ENCODE measurements at regions not wholly inside any gene's neighbourhood (a gene's known extent, or its start where the extent isn't known, plus 50 kb on each side); places are given as distances from the start of the nearest gene placed in this dataset.
A peak's percentile ranks its signal among the peaks of the same experiment; 100 is the strongest.
"Not testable (repeated sequence)": the region's sequence is repeated elsewhere in the genome, so short reads cannot be mapped to it uniquely, and the experiment has no call there.

DNA sequence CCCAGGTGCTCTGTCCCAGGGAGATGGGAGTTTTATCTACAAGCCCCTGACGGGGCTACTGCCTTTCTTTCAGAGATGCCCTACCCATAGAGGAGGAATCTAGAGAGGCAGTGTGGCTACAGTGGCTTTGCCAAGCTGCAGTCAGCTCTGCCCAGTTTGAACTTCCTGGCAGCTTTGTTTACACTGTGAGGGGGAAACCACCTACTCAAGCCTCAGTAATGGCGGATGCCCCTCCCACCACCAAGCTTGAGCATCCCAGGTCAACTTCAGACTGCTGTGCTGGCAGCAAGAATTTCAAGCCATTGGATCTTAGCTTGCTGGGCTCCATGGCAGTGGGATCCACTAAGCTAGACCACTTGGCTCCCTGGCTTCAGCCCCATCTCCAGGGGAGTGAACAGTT is 53.1 kb upstream of the TMEM252 start:
- not testable (repeated sequence) for DNase-seq

DNA sequence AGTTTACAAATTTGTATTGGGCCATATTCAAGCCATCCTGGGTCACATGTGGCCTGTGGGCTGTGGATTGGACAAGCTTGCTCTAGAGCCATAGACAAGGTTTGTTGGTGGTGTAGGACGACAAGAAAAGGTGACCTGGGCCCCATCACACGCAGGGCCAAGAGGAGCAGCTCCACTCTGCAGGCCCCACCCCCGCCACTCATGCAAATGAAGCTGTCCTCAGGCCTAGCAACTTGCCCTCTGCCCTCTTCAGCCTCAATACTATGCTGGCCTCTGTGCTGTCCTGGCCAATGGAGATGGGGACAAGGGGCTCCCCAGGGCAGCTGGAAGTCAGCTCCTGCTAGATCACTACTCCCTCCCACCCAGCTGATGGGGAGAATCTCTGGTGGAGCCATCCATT is 55.2 kb upstream of the TMEM252 start:
- DNase-seq: no peak

DNA sequence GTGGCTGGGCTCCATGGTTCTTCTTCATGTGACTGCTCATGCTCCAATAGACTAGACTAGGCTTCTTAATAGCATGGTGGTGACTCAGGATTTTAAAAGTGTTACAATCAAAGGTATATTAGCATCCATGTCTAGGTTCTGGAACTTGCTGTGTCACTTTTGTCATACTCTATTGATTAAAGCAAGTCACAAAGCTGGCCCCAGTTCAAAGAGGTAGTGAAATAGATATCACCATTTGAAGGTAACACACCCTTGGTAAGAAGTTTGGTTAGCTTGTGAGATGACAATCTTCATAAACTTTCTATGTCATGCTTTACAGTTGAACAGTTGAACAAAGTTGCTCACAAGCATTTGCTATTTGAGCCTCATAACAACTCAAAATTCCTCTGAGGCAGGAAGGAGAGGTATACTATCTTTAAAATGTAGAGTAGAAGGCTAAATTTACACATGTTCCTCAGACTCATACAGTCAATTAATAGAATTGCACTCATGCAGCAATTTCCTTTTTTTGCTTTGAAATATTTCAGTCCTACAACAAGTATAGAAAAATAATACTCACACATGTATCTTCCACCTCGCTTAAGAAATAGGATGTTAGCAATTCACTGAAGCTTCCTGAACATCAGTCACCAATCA is 56.8 kb upstream of the TMEM252 start:
- DNase-seq: peak; percentile 23

DNA sequence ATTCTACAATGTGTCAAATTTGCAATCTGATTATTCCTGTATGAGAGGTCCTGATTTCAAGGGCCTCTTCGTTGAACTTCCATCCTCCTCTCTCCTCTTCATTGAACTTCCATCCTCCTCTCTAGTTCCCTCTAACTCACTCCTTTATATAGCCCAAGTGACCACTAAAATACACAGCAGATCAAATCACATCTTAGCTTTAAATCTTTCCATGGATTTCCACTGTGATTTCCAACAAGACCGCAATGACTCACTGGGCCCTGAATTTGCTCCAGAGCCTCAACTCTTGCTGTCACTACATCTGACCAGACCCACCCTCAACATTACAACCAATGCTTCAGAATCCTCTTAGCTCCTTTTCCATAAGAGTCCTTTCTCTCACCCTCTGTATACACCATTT is 59.1 kb upstream of the TMEM252 start:
- no peak for DNase-seq

DNA sequence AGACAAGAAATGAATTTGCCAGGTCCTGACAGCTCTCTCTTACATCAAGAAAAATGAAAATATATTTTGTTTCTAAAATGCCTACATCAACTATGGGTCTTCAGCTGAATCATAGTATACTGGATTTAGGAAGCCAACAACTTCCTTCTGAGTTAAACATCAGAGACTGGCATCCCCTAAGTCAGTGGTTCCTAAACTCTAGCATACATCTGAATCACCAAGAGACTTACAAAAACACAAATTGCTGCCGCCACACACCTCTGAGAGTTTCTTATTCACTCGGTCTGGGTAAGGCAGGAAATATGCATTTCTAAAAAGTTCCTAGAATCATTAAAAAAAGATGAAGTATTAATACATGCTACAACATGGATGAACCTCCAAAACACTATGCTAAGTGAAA is 60.4 kb upstream of the TMEM252 start:
- no peak for DNase-seq

DNA sequence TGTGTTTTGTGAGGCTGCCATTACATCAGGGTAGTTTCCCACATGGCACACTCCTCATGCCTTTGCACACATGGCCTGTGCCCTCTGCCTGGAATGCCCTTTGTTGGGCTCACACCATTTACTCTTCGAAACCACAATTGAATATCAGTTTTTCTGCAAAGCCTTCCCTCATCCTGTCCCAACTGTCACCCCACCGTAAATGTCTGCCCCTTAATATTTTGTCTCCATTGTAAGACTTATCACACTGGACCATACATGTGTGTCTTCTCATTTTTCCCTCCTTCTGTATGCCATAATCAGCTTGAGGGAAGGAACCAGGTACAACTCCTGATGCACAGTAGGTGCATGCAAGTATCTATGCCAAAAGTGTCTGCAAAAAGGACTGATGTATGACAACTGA is 62.7 kb upstream of the TMEM252 start:
- DNase-seq: peak; percentile 77

DNA sequence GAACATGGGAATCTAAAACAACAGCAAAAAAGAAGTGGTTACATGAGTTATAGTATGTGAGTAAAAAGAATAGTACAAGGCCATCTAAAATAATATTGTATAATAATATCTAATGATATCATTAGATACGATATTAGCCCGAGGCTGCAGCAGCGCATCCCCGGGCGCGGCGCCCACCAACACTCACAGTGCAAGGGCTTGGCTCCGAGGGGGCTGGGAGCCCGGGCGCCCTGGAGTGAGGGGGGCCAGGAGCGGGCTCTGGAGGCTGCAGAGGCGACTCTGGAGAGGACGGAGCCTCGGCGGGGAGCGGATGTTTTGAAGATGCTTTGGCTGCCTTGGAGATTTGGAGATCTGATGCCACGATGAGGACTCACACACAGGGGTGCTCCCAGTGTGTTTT is 68.1 kb upstream of the TMEM252 start:
- DNase-seq: no peak

DNA sequence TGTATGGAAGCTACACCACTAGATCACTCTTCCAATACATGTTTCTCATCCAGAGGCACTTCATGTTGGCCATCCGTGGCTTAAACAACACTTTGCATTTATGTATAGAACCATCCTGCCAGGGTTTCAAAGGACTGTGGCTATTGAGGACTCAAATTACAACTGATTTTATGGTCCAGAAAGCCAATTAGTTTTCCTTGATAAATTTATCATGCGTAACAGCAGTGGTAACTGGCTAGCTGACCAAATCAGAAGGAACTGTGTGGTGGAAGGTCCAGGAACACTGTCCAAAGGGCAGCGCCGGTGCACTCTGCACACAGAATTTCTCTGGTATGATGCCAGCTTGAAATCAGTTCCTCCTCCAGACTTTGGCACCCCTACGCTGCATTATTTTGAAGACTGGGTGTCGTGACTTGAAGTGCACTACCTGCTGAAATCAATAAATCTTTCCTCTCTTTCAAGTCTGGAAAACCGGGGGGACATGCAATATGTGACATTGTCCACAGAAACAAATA is 69.3 kb upstream of the TMEM252 start:
- DNase-seq: no peak

DNA sequence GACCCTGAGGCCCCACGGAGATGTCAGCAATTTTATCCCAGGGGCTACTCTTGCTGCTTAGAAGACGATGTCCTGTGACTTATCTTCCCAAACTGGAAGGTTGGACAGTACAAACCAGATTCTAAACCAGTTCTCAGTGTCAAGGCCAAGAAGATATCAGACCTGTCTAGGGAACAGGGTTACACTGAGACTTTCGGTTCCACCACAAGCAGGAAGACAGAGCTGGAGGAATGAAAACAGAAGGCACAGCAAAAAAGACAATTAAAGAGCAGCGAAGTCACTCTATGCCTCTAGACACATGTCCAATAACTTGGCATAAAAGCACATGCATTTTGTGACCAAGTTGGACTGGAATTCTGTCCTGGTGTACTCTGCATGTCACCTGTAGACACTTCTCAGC is 73.4 kb upstream of the TMEM252 start:
- DNase-seq: no peak

DNA sequence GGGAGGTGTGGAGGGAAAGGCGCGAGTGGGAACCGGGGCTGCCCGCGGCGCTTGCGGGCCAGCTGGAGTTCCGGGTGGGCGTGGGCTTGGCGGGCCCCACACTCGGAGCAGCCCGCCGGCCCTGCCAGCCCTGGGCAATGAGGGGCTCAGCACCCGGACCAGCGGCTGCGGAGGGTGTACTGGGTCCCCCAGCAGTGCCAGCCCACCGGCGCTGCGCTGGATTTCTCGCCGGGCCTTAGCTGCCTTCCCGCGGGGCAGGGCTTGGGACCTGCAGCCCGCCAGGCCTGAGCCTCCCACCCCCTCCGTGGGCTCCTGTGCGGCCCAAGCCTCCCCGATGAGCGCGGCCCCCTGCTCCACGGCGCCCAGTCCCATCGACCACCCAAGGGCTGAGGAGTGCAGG is 76.3 kb upstream of the TMEM252 start:
- DNase-seq: not testable (repeated sequence)

DNA sequence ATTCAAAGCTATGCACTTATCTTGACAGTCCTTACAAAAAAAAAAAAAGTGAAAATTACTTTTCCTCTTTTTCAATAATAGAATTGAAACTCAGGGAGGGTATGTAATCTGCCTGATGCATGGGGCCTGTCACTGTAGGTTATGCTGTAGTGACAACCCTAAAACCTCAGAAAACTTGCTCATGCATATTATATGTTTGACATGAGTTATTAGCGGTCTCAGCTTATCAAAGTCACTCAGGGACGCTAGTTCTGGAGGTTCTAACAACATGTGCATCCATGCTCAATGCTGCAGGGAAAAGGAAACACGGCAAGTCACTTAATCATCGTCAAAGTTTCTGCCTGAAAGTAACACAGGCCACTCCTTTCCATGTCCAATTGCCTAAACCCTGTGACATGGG is 78.4 kb upstream of the TMEM252 start:
- peak; percentile 35 for DNase-seq

DNA sequence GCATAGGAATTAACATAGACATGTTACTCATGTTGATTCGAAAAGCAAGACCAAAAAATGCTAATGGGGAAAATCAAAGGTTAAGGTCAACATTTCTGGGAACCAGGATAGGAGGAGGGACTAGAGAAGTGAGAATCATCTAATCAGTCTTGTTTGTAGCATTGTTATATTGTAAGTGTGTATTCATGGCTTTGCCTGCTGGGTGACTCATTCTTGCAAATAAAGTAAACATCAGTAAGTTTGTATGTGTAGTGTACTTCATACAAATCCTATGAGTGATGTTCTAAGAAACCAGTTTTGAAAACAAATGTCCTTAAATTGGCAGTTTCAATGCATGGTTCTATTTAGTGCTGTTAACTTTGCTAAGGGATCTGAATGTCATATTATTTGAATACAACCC is 79.0 kb upstream of the TMEM252 start:
- no peak for DNase-seq

DNA sequence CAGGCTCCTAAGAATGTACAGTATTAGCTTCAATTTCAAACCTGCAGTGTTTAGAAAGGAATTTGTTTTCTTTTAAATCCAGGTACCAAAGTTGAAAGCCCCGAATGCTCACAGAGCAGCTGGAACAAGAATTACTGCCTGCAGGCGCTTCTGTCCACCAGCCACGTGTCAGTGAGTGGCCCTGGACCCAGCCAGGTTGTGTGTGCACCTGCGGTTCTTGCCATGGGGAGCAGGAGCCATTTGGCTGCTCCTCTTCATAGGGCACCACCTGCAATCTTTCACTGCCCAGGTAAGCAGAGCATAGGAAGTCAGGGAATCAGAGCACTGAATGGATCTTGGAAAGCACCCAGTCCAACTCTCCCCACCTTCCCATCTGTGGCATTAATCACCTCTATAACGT is 79.5 kb upstream of the PIP5K1B start:
- no peak for DNase-seq

DNA sequence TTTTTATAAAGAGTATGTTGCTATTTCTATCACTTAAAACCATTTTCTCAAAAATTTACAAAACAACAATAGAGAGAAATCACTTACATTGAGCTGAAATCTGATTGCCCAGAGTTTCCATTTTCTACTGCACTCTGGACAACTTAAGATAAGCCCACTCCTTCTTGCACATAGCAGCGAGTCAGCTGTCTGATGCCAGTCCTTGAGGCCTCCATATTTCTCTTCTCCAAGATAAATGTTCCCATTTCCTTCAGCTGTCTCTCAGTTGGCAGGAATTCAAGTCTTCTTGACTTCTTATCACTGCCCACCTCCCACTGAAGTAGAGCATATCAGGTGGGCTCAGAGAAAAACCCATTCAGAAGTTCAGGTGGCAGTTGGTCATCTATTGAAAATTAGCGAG is 78.5 kb upstream of the PIP5K1B start:
- peak; percentile 68 for DNase-seq

DNA sequence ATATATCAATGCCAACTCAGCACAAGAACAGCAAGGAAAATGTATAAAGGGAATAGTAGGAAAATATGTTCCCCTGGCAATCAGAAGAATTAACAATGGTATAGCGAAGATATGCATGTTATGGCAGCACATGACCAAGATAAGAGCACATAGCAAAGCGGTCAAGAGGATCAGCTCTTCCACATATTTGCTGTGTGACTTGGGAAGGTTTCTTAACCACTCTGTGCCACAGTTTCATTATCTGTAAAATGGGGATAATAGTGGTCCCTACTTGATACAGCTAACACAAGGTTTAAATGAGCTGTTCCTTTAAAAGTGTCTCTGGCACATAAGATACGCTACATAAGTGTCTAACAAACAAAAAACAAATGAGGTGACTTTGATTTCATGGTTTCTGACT is 77.9 kb upstream of the PIP5K1B start:
- no peak for DNase-seq

DNA sequence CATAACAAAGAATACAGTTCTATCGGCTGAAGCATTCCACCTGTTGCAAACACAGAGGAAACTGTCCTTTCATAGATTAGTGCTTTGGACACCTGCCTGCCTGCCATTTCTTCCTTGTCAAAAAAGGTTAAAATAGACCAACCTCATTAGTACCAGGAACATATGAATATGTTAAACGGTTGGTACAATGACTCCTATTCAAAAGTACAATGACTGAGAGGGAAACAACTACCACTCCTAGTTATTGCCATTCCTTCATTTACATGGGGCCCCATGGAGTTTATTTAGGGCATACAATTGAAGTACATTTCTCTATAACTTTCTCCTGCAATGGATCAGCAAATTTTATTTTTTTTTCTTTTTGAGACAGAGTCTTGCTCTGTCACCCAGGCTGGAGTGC is 77.4 kb upstream of the PIP5K1B start:
- DNase-seq: no peak

DNA sequence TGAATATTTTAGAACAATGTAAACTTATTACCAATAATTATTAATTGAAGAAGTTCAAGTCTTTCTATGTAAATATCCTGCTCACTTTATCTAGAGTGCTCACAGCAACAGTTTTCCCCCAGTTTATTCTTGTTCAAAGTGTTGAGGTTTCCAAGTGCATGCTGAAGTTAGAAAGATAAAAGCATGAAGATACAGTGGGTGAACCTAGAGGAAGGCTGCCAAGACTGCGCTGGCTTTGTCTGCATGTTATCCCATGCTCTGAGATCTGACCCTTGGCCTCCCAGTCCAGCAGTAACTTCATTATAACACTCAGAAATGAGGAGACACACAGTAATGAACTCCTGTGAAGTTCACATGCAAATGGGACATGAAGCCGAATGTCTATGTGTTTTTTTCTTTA is 76.0 kb upstream of the PIP5K1B start:
- DNase-seq: peak; percentile 89

DNA sequence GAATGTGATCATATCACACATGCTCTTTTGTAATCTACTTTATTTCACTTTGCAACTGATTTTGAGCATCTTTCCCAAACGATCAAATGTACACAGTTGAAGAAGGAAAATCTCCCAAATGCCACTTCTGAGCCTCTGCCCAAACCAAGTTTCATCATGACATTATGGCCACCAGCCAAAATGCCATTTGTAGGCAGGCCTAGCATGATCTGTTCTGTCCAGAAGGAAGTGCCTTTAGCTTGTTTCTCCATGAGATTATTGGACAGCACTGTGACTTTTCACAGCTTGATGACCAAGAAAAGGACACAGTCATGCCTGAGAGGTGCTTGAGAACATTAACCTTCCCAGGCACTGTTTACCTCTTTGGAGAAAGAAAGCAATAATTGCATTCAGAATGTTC is 73.2 kb upstream of the PIP5K1B start:
- DNase-seq: peak; percentile 35

DNA sequence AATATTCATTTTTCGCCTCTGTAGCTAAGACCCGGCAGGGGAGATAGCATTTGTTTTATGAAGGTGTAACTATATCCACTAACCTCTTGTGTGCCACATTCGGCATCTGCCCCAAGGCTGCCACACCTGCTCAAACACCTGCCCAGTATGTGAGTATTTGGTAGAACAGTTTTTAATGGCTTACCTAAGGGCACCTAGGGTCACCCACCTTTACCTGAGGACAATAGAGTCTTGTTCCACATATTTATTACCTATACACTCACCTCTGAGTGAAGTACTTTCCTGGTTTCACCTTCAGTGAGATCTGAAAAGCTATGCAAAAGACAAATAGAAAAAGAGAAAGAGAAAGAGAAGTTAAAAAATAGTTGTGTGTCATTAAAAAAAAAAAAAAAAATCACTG is 68.0 kb upstream of the PIP5K1B start:
- no peak for DNase-seq

DNA sequence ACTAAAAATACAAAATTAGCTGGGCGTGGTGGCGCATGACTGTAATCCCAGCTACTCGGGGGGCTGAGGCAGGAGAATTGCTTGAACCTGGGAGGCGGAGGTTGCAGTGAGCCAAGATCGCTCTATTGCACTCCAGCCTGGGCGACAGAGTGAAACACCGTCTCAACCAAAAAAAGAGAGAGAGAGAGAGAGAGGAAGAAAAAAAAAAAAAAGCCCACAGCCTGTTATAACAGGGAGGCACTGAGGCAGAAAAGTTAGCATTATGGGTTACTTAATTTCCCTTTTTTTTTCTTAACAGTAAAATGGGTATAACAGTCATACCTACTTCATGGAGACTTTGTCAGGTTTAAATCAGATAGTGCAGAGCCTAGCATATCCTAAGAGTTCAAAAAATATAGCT is 65.8 kb upstream of the PIP5K1B start:
- not testable (repeated sequence) for DNase-seq

DNA sequence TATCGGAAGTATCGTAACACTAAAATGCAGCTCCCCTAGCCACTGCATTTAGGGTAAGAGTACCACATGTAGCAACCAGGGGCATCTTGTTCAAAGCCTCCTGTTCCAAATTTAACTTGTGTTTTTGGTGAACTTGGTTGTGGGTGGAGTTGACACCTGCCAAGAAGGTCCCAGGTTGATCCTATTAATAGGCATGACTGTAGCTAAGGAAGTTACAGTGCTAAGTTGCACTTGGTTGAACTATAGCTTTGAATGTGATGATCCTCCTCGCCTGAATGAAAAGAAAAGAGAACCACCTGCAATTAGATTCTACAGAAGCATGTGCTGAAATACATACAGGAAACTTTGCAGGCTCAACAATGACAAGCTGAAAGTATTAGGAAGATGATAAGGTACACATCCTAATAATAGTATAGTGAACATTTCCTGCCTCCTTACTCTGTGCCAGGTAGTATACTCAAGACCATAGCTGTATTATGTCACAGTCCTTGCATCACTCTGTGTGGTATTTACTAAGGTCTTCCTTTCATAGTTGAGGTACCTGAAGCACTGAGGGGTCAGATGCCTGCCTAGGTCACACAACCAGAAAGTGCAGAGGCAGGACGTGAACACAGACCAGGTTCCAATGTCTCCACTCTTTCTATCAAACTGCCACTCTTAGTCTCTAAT is 64.5 kb upstream of the PIP5K1B start:
- DNase-seq: no peak

DNA sequence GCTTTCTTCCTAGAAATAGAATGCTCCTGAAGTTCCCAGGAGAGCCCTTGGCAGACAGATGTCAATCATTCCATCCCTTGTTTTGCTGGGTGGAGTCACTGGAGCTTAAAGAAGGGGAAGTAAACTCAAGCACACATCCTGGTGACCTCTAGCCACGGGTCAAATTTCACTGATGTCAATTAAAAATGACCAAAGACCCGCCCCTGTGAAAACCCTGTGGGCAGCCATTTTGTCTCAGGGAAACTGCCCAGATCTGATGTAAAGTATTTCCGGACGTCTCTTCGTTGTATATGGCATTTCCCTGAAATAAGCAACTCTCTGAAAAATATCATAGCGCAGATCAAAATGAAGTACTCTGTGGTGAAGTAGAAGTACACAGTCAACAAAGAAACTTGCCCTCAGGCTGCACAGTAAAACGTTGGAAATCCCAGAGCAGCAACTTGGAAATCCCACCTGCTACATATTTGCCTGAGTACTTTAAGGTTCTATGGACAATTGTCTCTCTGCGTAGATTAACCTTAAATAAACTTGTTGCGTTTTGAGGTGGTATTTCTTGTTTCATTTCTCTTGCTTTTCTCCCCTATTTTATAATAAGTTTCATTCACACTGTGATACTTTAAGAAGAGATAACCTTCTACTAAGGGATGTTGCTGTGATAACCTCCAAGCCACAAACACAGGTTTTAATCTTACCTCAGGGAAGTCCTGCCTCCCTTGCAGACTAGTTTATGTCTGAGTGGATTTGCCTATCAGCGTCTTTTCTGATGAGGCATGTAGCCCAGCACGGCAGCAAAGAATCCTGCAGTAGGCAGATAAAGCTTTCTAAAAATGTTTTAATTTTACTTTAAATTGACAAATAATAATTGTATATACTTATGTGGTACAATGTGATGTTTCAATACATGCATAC is 60.9 kb upstream of the PIP5K1B start:
- peak; percentile 63 for DNase-seq

DNA sequence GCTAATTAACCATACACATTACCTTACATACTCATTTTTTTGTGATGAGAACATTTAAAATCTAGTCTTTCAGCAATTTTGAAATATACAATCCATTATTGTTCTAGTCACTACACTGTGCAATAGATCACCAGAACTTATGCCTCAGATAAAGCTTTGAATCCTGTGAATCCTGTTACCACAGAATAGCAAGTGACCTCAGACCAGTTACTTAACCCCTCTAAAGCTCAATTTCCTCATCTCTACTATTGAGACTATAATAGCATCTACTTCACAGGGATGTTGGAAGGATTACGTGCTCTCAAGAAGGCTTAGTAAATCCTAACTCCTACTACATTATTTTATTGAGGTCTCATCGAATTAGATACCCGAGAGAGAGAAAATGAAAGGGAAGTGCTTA is 60.2 kb upstream of the PIP5K1B start:
- DNase-seq: peak; percentile 31

DNA sequence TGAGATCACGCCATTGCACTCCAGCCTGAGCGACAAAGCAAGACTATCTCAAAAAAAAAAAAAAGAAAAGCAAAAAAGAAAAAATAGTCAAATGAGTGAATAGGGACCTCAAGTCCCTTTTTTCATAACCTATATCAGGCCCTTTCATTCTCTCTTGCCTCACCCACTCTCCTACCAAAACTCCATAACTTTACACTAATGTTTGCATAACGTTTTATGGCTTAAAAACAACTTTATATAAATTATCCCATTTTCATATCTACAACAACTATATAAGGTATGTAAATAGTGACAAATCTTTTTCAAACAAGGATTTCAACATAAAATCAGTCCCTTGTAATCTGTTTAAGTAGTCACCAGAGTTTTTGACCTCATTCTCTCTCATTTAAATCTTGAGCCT is 56.9 kb upstream of the PIP5K1B start:
- no peak for DNase-seq
